Fibroblast of villous mesenchyme (primary cell): ENCODE measurements at regions not wholly inside any gene's neighbourhood (a gene's known extent, or its start where the extent isn't known, plus 50 kb on each side); places are given as distances from the start of the nearest gene placed in this dataset.

Experiments
- DNase-seq: peaks from one replicate; pipeline ENCODE4 v3.0.0-alpha.2; 2010; ENCODE audit warnings: low read depth
- H3K4me3 ChIP-seq: 2 replicates; pipeline ENCODE4 v1.5.1; 2011; ENCODE audit warnings: low read depth, mild to moderate bottlenecking, low read length
- CTCF ChIP-seq: IDR thresholded peaks from 2 replicates; pipeline ENCODE4 v1.5.1; 2012; ENCODE audit warnings: low read depth, mild to moderate bottlenecking, low read length; ENCODE audit not compliant: insufficient read depth

- H3K4me3 ChIP-seq, result no peak overlapping the region
- TF ChIP-seq CTCF, result no peak
- no peak for DNase-seq
Measured at GRCh38 chr3:23146163-23146562, 57.0 kb upstream of the UBE2E2 start.

DNA sequence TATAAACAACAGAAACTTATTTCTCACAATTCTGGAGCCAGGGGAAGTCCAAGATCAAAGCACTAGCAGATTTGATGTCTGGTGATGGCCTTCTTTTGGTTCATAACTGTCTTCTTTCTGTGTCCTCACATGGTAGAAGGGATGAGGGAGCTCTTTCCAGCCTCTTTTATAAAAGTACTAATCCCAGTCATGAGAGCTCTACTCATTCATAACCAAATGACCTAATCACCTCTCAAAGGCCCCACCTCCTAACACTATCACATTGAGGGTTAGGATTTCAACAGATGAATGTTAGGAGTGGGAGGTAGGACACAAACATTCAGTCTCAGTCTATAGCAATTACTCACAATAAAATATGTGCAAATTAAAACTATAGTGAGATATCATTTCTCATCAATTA lies 50.1 kb upstream of the UBE2E2 start:
- no peak overlapping the region for H3K4me3 ChIP-seq
- DNase-seq, result no peak
- no peak for TF ChIP-seq CTCF
